Esophagus mucosa (tissue), 1 donor: ENCODE measurements at regions not wholly inside any gene's neighbourhood (a gene's known extent, or its start where the extent isn't known, plus 50 kb on each side); places are given as distances from the start of the nearest gene placed in this dataset.

Experiments used
- ATAC-seq: fragments of 200-7000 bp; cut with Tn5 transposase; one replicate; pipeline ENCODE4 v1.9.1; 2020
- donor health status: DM: yes; HTN: yes; CAD: no.

- no peak for ATAC-seq
These were observed 211.0 kb downstream of the PTPRU start for GRCh38 chr1:29447368-29447767.

GRCh38 chr1:29444782-29445729 is 208.7 kb downstream of the PTPRU start:
- no peak for ATAC-seq

- ATAC-seq, result no peak
These were observed 207.9 kb downstream of the PTPRU start for GRCh38 chr1:29444081-29444715.

GRCh38 chr1:29441916-29442668 is 205.8 kb downstream of the PTPRU start:
- no peak for ATAC-seq

- no peak for ATAC-seq
These were observed 203.3 kb downstream of the PTPRU start for GRCh38 chr1:29439615-29440014.

GRCh38 chr1:29438991-29439390 is 202.7 kb downstream of the PTPRU start:
- no peak for ATAC-seq

GRCh38 chr1:29437946-29438345 is 201.6 kb downstream of the PTPRU start:
- ATAC-seq, result no peak

GRCh38 chr1:29436181-29436785 is 200.0 kb downstream of the PTPRU start:
- ATAC-seq, result no peak

- ATAC-seq, result no peak
These were observed 197.5 kb downstream of the PTPRU start for GRCh38 chr1:29433830-29434229.

GRCh38 chr1:29431138-29431537 is 194.8 kb downstream of the PTPRU start:
- no peak for ATAC-seq

- no peak for ATAC-seq
These were observed 193.3 kb downstream of the PTPRU start for GRCh38 chr1:29429656-29430055.

- ATAC-seq, result no peak
These were observed 192.7 kb downstream of the PTPRU start for GRCh38 chr1:29428997-29429396.

- ATAC-seq, result no peak
These were observed 191.9 kb downstream of the PTPRU start for GRCh38 chr1:29428280-29428615.

GRCh38 chr1:29427614-29428279 is 191.4 kb downstream of the PTPRU start:
- no peak for ATAC-seq

GRCh38 chr1:29426701-29427279 is 190.5 kb downstream of the PTPRU start:
- no peak for ATAC-seq

GRCh38 chr1:29425631-29426030 is 189.3 kb downstream of the PTPRU start:
- ATAC-seq, result no peak

- no peak for ATAC-seq
These were observed 187.9 kb downstream of the PTPRU start for GRCh38 chr1:29424266-29424665.

GRCh38 chr1:29420202-29420601 is 183.9 kb downstream of the PTPRU start:
- ATAC-seq, result no peak

GRCh38 chr1:29417971-29418370 is 181.6 kb downstream of the PTPRU start:
- ATAC-seq, result no peak

- ATAC-seq, result no peak
These were observed 181.0 kb downstream of the PTPRU start for GRCh38 chr1:29417147-29417858.
